ENCODE measurements at regions not wholly inside any gene's neighbourhood (a gene's known extent, or its start where the extent isn't known, plus 50 kb on each side); places are given as distances from the start of the nearest gene placed in this dataset.

DNA sequence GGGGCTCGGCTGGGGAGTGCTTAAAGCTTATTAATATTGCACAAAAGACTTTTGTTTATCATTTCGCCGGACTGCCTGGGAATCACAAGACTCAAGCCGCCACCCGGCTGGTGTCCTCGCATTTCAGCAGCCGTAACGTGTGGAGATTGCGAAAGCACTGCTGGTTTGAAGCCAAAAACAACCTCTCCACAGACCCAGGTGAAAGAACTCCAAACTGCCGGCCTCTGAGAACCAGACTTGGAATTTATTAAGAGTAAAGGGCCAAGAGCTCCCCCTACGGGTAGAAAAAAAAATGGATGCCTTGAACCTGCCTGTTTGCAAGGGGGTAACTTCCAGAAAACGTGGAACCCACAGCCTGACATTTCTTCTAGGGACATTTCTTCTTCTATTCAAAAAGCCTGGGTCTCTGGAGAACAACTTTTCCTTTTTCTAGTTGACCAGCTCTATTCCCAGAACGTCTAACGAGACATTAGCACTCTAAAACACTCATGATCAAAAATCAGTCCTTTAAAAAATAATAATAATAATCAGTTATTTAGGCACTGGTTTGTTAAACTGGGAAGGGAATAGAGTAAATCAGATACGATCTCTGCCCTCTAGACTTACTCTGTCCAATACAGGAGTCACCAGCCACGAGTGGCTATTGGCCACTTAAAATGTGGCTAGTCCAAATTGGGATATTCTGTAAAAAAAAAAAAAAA is 216.3 kb downstream of the C1D start (continued):
- TF ChIP-seq HNRNPK (IDR thresholded peaks at IDR 0.05; ENCODE audit: low read depth, low read length, poor library complexity, severe bottlenecking) = no peak
- TF ChIP-seq NPAS2 (CRISPR knock-in tag; IDR thresholded peaks at IDR 0.05; ENCODE audit: borderline replicate concordance) = no peak
- TF ChIP-seq, protein P1, sequence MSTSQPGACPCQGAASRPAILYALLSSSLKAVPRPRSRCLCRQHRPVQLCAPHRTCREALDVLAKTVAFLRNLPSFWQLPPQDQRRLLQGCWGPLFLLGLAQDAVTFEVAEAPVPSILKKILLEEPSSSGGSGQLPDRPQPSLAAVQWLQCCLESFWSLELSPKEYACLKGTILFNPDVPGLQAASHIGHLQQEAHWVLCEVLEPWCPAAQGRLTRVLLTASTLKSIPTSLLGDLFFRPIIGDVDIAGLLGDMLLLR (CRISPR knock-in tag; IDR thresholded peaks at IDR 0.05) = no peak
- no peak for TF ChIP-seq NFYB (CRISPR knock-in tag; IDR thresholded peaks at IDR 0.05)
- TF ChIP-seq, protein P2, sequence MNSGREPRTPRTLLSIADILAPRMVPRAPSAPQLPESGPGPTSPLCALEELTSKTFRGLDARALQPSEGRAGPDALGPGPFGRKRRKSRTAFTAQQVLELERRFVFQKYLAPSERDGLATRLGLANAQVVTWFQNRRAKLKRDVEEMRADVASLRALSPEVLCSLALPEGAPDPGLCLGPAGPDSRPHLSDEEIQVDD (CRISPR knock-in tag; IDR thresholded peaks at IDR 0.05; ENCODE audit: borderline replicate concordance) = no peak
- 0 out of 2 replicates have a peak, but pooled peaks have one; percentile 55 for TF ChIP-seq KAT8 (CRISPR knock-in tag; IDR thresholded peaks at IDR 0.05)
- no peak for TF ChIP-seq ATF7-NPFF (CRISPR knock-in tag; IDR thresholded peaks at IDR 0.05; ENCODE audit: low read depth)
- 0 out of 2 replicates have a peak, but pooled peaks have one; percentile 26 for TF ChIP-seq ZMAT3 (CRISPR knock-in tag; conservative IDR thresholded peaks at IDR 0.05)
- TF ChIP-seq ZNF3 (CRISPR knock-in tag; IDR thresholded peaks at IDR 0.05) = no peak
- no peak for TF ChIP-seq THAP8 (CRISPR knock-in tag; IDR thresholded peaks at IDR 0.05; ENCODE audit: borderline replicate concordance)
- TF ChIP-seq CREB1 (IDR thresholded peaks at IDR 0.05) = no peak
- no peak; the same call in none of the 2 replicates for TF ChIP-seq CREB1 (CRISPR knock-in tag; IDR thresholded peaks at IDR 0.05)
- no peak for TF ChIP-seq ZBTB44 (CRISPR knock-in tag; IDR thresholded peaks at IDR 0.05)
- TF ChIP-seq HNRNPH1 (optimal IDR thresholded peaks at IDR 0.05; ENCODE audit: low read depth, low read length) = no peak
- TF ChIP-seq TRIM22 (IDR thresholded peaks at IDR 0.05) = no peak
- no peak for TF ChIP-seq ZNF275 (CRISPR knock-in tag; IDR thresholded peaks at IDR 0.05; ENCODE audit: borderline replicate concordance)
- no peak for TF ChIP-seq FIP1L1 (IDR thresholded peaks at IDR 0.05; ENCODE audit: borderline replicate concordance, insufficient read depth, low read depth, low read length)
- TF ChIP-seq, protein P3, sequence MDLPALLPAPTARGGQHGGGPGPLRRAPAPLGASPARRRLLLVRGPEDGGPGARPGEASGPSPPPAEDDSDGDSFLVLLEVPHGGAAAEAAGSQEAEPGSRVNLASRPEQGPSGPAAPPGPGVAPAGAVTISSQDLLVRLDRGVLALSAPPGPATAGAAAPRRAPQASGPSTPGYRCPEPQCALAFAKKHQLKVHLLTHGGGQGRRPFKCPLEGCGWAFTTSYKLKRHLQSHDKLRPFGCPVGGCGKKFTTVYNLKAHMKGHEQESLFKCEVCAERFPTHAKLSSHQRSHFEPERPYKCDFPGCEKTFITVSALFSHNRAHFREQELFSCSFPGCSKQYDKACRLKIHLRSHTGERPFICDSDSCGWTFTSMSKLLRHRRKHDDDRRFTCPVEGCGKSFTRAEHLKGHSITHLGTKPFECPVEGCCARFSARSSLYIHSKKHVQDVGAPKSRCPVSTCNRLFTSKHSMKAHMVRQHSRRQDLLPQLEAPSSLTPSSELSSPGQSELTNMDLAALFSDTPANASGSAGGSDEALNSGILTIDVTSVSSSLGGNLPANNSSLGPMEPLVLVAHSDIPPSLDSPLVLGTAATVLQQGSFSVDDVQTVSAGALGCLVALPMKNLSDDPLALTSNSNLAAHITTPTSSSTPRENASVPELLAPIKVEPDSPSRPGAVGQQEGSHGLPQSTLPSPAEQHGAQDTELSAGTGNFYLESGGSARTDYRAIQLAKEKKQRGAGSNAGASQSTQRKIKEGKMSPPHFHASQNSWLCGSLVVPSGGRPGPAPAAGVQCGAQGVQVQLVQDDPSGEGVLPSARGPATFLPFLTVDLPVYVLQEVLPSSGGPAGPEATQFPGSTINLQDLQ (CRISPR knock-in tag; IDR thresholded peaks at IDR 0.05) = no peak
- TF ChIP-seq CC2D1A (CRISPR knock-in tag; IDR thresholded peaks at IDR 0.05) = no peak
- peak; percentile 31; the same call in 1 of the 2 replicates for TF ChIP-seq YEATS2 (CRISPR knock-in tag; IDR thresholded peaks at IDR 0.05; ENCODE audit: borderline replicate concordance)
- TF ChIP-seq NRL (CRISPR knock-in tag; IDR thresholded peaks at IDR 0.05; ENCODE audit: borderline replicate concordance) = no peak
